ENCODE measurements at regions not wholly inside any gene's neighbourhood (a gene's known extent, or its start where the extent isn't known, plus 50 kb on each side); places are given as distances from the start of the nearest gene placed in this dataset. TPM values are rescaled to one million over a fixed set of nuclear protein-coding genes. Genes with fewer than 3 reads are reported as not detected.

DNA sequence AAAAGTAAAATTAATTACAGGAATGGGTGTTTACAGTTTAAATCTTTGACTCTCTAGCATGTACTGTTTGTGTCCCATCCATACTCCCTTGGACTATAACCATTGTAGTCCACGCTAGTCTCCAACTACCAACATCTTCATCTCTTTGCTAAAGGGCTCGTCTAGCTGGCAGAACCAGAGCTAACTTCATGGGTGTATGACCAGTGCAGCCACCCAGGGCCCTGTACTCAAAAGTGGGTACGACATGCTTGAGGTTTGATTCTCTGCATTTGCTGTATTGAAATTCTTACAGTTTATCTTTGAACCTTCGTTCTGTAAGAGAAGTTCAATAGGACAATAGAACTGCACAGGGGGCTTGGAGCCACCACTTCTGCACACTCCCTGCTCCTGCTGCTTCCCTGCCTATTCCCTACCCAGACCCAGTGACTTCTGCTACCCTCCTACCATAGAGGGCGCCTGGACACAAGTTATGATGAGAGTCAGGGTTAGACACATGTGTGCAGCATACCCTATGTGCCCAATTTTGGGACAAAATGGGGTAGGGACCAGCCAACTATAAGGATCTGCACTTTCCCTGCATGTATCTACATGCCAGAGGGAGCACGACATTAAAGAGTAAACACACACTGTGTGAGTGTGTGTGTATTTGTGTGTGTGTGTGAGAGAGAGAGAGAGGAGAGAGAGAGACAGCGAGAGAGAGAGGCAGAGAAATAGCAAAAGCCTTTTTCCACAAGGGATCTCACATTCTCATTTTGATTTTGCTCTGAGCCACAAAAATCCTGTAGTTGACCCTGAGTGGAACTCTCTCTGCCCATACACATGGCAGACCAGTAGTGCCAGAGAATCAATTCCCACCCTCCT lies 59.0 kb upstream of the NECTIN3 start:
- TF ChIP-seq, protein P1, sequence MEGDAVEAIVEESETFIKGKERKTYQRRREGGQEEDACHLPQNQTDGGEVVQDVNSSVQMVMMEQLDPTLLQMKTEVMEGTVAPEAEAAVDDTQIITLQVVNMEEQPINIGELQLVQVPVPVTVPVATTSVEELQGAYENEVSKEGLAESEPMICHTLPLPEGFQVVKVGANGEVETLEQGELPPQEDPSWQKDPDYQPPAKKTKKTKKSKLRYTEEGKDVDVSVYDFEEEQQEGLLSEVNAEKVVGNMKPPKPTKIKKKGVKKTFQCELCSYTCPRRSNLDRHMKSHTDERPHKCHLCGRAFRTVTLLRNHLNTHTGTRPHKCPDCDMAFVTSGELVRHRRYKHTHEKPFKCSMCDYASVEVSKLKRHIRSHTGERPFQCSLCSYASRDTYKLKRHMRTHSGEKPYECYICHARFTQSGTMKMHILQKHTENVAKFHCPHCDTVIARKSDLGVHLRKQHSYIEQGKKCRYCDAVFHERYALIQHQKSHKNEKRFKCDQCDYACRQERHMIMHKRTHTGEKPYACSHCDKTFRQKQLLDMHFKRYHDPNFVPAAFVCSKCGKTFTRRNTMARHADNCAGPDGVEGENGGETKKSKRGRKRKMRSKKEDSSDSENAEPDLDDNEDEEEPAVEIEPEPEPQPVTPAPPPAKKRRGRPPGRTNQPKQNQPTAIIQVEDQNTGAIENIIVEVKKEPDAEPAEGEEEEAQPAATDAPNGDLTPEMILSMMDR (IDR thresholded peaks at IDR 0.05), result peak; percentile 24
- intact Hi-C loops (cut with DNase I), result no loop called here
- Histone ChIP-seq H3K9me3 (no peaks in the 10 kb centered on the region), H3K27me3 (no peaks in the 10 kb centered on the region), H3K4me3 (no peak overlapping the region), H3K4me1 (no peaks in the 10 kb centered on the region), H3K27ac (no peak overlapping the region), H3K36me3 (no peaks in the 10 kb centered on the region)
- DNase-seq, result no peak
- peak; percentile 51 for ATAC-seq

Small RNA genes lying in the stretch of these regions (microRNA-seq; reads per million reads assigned to microRNA genes)
- not detected for gene MIR4445 (ENCODE audit: borderline microRNAs expressed)

All from upper lobe of right lung (tissue), 1 donor.